IMR-90 (cell line): ENCODE measurements at regions not wholly inside any gene's neighbourhood (a gene's known extent, or its start where the extent isn't known, plus 50 kb on each side); places are given as distances from the start of the nearest gene placed in this dataset.

Experiments
- ATAC-seq: fragments of 200-7000 bp; cut with Tn5 transposase; 2 replicates; pipeline ENCODE4 v1.9.1; 2020; ENCODE audit warnings: low read depth, mild to moderate bottlenecking, moderate library complexity
- BruUV-seq: library from RNA; stranded (reverse); fragments of 400-500 nt; replicated peaks from 2 replicates; lab custom pipeline; 2021; lab: Mats Ljungman, UMichigan
- CTCF ChIA-PET: fragments of 300-600 bp; formaldehyde crosslinking; extraction: SDS; loops from one replicate; lab custom pipeline; 2021; ENCODE audit warnings: antibody characterized with exemption; lab: Yijun Ruan, JAX
- POLR2A ChIA-PET: fragments of 300-600 bp; sonication (Branson Sonifier 250); formaldehyde crosslinking; loops from one replicate; lab custom pipeline; 2022; ENCODE audit warnings: antibody characterized with exemption; ENCODE audit not compliant: unreplicated experiment; lab: Charles Lee
- DNase-seq: peaks from one replicate; pipeline ENCODE4 v3.0.0; 2013
- H2AFZ ChIP-seq: replicated peaks from 2 replicates; pipeline ENCODE3; 2013; ENCODE audit warnings: low read length, mild to moderate bottlenecking; ENCODE audit not compliant: poor library complexity
- H2AK5ac ChIP-seq: 2 replicates; pipeline ENCODE4 v1.6.1; 2013; ENCODE audit warnings: low read depth, low read length, inconsistent platforms
- H2AK9ac ChIP-seq: replicated peaks from 2 replicates; pipeline ENCODE3; 2013; ENCODE audit warnings: mild to moderate bottlenecking, low read depth, low read length, moderate library complexity; ENCODE audit not compliant: poor library complexity
- H2BK120ac ChIP-seq: 2 replicates; pipeline ENCODE4 v1.6.1; 2013; ENCODE audit warnings: low read depth, low read length, inconsistent platforms
- H2BK15ac ChIP-seq: 3 replicates; pipeline ENCODE4 v1.6.1; 2013; ENCODE audit warnings: low read depth, low read length, inconsistent platforms
- H2BK20ac ChIP-seq: 2 replicates; pipeline ENCODE4 v1.6.1; 2013; ENCODE audit warnings: low read depth, mild to moderate bottlenecking, inconsistent platforms, low read length, moderate library complexity
- H2BK5ac ChIP-seq: 2 replicates; pipeline ENCODE4 v1.6.1; 2013; ENCODE audit warnings: mild to moderate bottlenecking, low read depth, low read length, inconsistent platforms; ENCODE audit not compliant: poor library complexity, severe bottlenecking
- H3K14ac ChIP-seq: replicated peaks from 2 replicates; pipeline ENCODE4 v1.6.1; 2013; ENCODE audit warnings: low read depth, low read length, inconsistent platforms
- H3K18ac ChIP-seq: 2 replicates; pipeline ENCODE4 v1.6.1; 2013; ENCODE audit warnings: low read depth, low read length, control low read depth
- H3K23ac ChIP-seq: 2 replicates; pipeline ENCODE4 v1.6.1; 2013; ENCODE audit warnings: low read depth, low read length, inconsistent platforms
- H3K27ac ChIP-seq: 2 replicates; pipeline ENCODE4 v1.5.1; 2013; ENCODE audit warnings: mild to moderate bottlenecking, control low read depth, low read length; ENCODE audit not compliant: insufficient read depth
- H3K27me3 ChIP-seq: 2 replicates; pipeline ENCODE4 v1.6.1; 2013; ENCODE audit warnings: low read length; ENCODE audit not compliant: control insufficient read depth, insufficient read depth
- H3K36me3 ChIP-seq: 2 replicates; pipeline ENCODE4 v1.6.1; 2013; ENCODE audit warnings: low read length, mixed read lengths; ENCODE audit not compliant: control insufficient read depth, insufficient read depth
- H3K4ac ChIP-seq: 2 replicates; pipeline ENCODE4 v1.6.1; 2013; ENCODE audit warnings: low read depth, low read length, inconsistent platforms
- H3K4me1 ChIP-seq: 2 replicates; pipeline ENCODE4 v1.6.1; 2013; ENCODE audit warnings: low read length, mixed read lengths; ENCODE audit not compliant: control insufficient read depth, insufficient read depth
- H3K4me2 ChIP-seq: 2 replicates; pipeline ENCODE4 v1.6.1; 2013; ENCODE audit warnings: low read depth, mild to moderate bottlenecking, control low read depth, low read length, moderate library complexity
- H3K4me3 ChIP-seq: 2 replicates; pipeline ENCODE4 v1.5.1; 2013; ENCODE audit warnings: low read depth, mild to moderate bottlenecking, control low read depth, low read length, moderate library complexity; ENCODE audit not compliant: insufficient read depth
- H3K56ac ChIP-seq: 2 replicates; pipeline ENCODE4 v1.6.1; 2013; ENCODE audit warnings: low read length, inconsistent platforms; ENCODE audit not compliant: insufficient read depth; ENCODE audit errors: extremely low read depth
- H3K79me1 ChIP-seq, 2 experiments: 2 replicates each; pipeline ENCODE4 v1.6.1; 2013; ENCODE audit warnings: low read length in 2 of 2, inconsistent platforms in 1 of 2, low read depth in 1 of 2
- H3K9ac ChIP-seq: 2 replicates; pipeline ENCODE4 v1.6.1; 2013; ENCODE audit warnings: low read depth, low read length, control low read depth
- H3K9me1 ChIP-seq: 2 replicates; pipeline ENCODE4 v1.6.1; 2013; ENCODE audit warnings: low read length, inconsistent platforms; ENCODE audit not compliant: insufficient read depth
- H3K9me3 ChIP-seq: 2 replicates; pipeline ENCODE4 v1.6.1; 2013; ENCODE audit warnings: low read length; ENCODE audit not compliant: control insufficient read depth, insufficient read depth
- H4K20me1 ChIP-seq: 2 replicates; pipeline ENCODE4 v1.6.1; 2013; ENCODE audit warnings: low read length, inconsistent platforms; ENCODE audit not compliant: insufficient read depth
- H4K5ac ChIP-seq: 2 replicates; pipeline ENCODE4 v1.6.1; 2013; ENCODE audit warnings: mild to moderate bottlenecking, low read depth, low read length, control low read depth
- H4K8ac ChIP-seq, 2 experiments: 2 replicates each; pipeline ENCODE4 v1.6.1; 2013; ENCODE audit warnings: low read depth in 2 of 2, low read length in 2 of 2, control low read depth in 1 of 2, inconsistent platforms in 1 of 2
- H4K91ac ChIP-seq: 2 replicates; pipeline ENCODE4 v1.6.1; 2013; ENCODE audit warnings: low read depth, low read length, inconsistent platforms; ENCODE audit not compliant: insufficient read depth
- BHLHE40 ChIP-seq: fragments of 150-350 bp; IDR thresholded peaks from 2 replicates; pipeline ENCODE4 v1.6.1; 2016; ENCODE audit warnings: mild to moderate bottlenecking, low read depth, low read length
- MAFK ChIP-seq: IDR thresholded peaks from 2 replicates; pipeline ENCODE4 v1.6.1; 2012; ENCODE audit warnings: low read depth, low read length, improper control_type of control experiment
- RAD21 ChIP-seq: IDR thresholded peaks from 2 replicates; pipeline ENCODE4 v1.6.1; 2012; ENCODE audit warnings: low read length, improper control_type of control experiment
- RCOR1 ChIP-seq: IDR thresholded peaks from 2 replicates; pipeline ENCODE4 v1.6.1; 2012; ENCODE audit warnings: mild to moderate bottlenecking, low read length, improper control_type of control experiment; ENCODE audit not compliant: insufficient replicate concordance
- SMC3 ChIP-seq: fragments of 150-350 bp; IDR thresholded peaks from 2 replicates; pipeline ENCODE4 v1.6.1; 2016; ENCODE audit warnings: low read depth, mild to moderate bottlenecking, antibody characterized with exemption, low read length, moderate library complexity
- WGBS, 2 experiments: methylation state at CpG; one replicate each; pipeline versions ENCODE4 v1.1.5 to v1.1.7; 2013; ENCODE audit warnings: missing lambda C conversion rate in 2 of 2; ENCODE audit not compliant: insufficient read length in 1 of 2; ENCODE audit errors: extremely low coverage in 2 of 2; 5-methylcytosine and 5-hydroxymethylcytosine counted together
- dilution Hi-C: fragments of 300-500 bp; cut with HindIII; formaldehyde crosslinking; loops from one replicate; pipeline ENCODE4 v1.14.3; 2018; ENCODE audit warnings: low sequenced_read_pairs; ENCODE audit not compliant: unreplicated experiment
- in situ Hi-C: fragments of 300-500 bp; cut with MboI; formaldehyde crosslinking; loops from 3 replicates; pipeline ENCODE4 v1.14.3; 2019; ENCODE audit warnings: low sequenced_read_pairs, inconsistent platforms, mixed read lengths
- intact Hi-C: fragments of 100-400 bp; cut with micrococcal nuclease; formaldehyde crosslinking; loops from 2 replicates; pipeline ENCODE4 v1.10.0; 2022
- TF ChIP-seq, protein P1 (sequence below): fragments of 150-350 bp; IDR thresholded peaks from 2 replicates; pipeline ENCODE4 v1.6.1; 2016; ENCODE audit warnings: low read depth, mild to moderate bottlenecking, low read length, moderate library complexity, borderline replicate concordance
- TF ChIP-seq, protein P2 (sequence below): fragments of 150-350 bp; IDR thresholded peaks from 2 replicates; pipeline ENCODE4 v1.6.1; 2017; ENCODE audit warnings: mild to moderate bottlenecking, antibody characterized with exemption, low read length, low read depth

DNA sequence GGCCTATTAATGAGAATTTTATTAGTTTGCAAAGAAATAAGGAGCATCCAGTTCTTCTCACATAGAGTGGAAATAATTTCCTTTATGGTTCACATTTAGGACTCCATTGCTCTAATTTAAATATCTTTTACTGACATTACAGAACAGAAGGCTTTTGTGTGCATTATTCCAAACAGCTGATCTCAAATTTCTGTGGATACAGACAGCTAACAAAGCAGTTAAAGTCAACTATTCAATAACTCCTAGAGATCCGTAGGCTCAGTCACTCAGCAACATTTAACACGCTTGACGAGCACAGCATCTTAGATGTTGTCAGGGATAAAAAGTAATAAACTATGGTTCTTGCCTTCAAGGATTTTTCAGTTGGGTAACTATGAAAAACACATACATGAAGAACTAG lies 305.8 kb upstream of the SYNCRIP start:
- no peaks in the 10 kb centered on the region for H3K79me1 ChIP-seq
- no peak overlapping the region for H2BK15ac ChIP-seq
- no peaks in the 10 kb centered on the region for H3K9me3 ChIP-seq
- no peak overlapping the region for H3K4ac ChIP-seq
- H3K14ac ChIP-seq, result no peak overlapping the region
- ATAC-seq (no peak), DNase-seq (no peak)
- H2AK9ac ChIP-seq, result no peak overlapping the region
- no CpG with 5 or more reads among the region's 3 CpGs for WGBS, 2 experiments
- H2AK5ac ChIP-seq, result no peak overlapping the region
- TF ChIP-seq RCOR1, result no peak
- TF ChIP-seq MAFK, result no peak
- no peak for TF ChIP-seq RAD21
- TF ChIP-seq, protein P1, sequence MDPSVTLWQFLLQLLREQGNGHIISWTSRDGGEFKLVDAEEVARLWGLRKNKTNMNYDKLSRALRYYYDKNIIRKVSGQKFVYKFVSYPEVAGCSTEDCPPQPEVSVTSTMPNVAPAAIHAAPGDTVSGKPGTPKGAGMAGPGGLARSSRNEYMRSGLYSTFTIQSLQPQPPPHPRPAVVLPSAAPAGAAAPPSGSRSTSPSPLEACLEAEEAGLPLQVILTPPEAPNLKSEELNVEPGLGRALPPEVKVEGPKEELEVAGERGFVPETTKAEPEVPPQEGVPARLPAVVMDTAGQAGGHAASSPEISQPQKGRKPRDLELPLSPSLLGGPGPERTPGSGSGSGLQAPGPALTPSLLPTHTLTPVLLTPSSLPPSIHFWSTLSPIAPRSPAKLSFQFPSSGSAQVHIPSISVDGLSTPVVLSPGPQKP, result no peak
- TF ChIP-seq, protein P2, sequence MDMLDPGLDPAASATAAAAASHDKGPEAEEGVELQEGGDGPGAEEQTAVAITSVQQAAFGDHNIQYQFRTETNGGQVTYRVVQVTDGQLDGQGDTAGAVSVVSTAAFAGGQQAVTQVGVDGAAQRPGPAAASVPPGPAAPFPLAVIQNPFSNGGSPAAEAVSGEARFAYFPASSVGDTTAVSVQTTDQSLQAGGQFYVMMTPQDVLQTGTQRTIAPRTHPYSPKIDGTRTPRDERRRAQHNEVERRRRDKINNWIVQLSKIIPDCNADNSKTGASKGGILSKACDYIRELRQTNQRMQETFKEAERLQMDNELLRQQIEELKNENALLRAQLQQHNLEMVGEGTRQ, result no peak
- TF ChIP-seq SMC3, result no peak
- no peak for TF ChIP-seq BHLHE40
- no peaks in the 10 kb centered on the region for H3K9me1 ChIP-seq
- H4K8ac ChIP-seq, result no peak overlapping the region
- H2BK120ac ChIP-seq, result no peak overlapping the region
- no peak overlapping the region for H2BK20ac ChIP-seq
- dilution Hi-C loops (no loop called here), intact Hi-C loops (no loop called here), in situ Hi-C loops (no loop called here)
- H3K56ac ChIP-seq, result no peak overlapping the region
- H4K20me1 ChIP-seq, result no peaks in the 10 kb centered on the region
- no peak overlapping the region for H3K23ac ChIP-seq
- no TSS peak for BruUV-seq
- no peak overlapping the region for H3K9ac ChIP-seq
- H2BK5ac ChIP-seq, result no peak overlapping the region
- H3K4me1 ChIP-seq, result no peaks in the 10 kb centered on the region
- H4K5ac ChIP-seq, result no peak overlapping the region
- ChIA-PET POLR2A (no interaction called here), CTCF (no interaction called here)
- H3K18ac ChIP-seq, result no peak overlapping the region
- H4K91ac ChIP-seq, result no peak overlapping the region
- H3K4me3 ChIP-seq, result no peak overlapping the region
- no peaks in the 10 kb centered on the region for H3K36me3 ChIP-seq
- H3K4me2 ChIP-seq, result no peak overlapping the region
- H3K27me3 ChIP-seq, result no peaks in the 10 kb centered on the region
- no peak overlapping the region for H2AFZ ChIP-seq
- H3K27ac ChIP-seq, result no peak overlapping the region
